ENCODE measurements at regions not wholly inside any gene's neighbourhood (a gene's known extent, or its start where the extent isn't known, plus 50 kb on each side); places are given as distances from the start of the nearest gene placed in this dataset.
"Not testable (repeated sequence)": the region's sequence is repeated elsewhere in the genome, so short reads cannot be mapped to it uniquely, and the experiment has no call there.

GRCh38 chr3:51588724-51589123, 50.2 kb downstream of the RAD54L2 start:
- peak overlapping the region; percentile 62 for H3K27ac Mint-ChIP-seq

GRCh38 chr3:51591231-51591630, 52.7 kb downstream of the RAD54L2 start:
- H3K27ac Mint-ChIP-seq, result no peak overlapping the region
- H3K4me3 Mint-ChIP-seq, result no peak overlapping the region
- ATAC-seq, result no peak

More at GRCh38 chr3:51588724-51589123, 50.2 kb downstream of the RAD54L2 start:
- Mint-ChIP-seq H3K27me3 (no peaks in the 10 kb centered on the region), H3K4me1 (peaks cover 9% of the 10 kb centered on the region), H3K36me3 (ENCODE audit: low read depth) (peaks cover 2% of the 10 kb centered on the region), H3K4me3 (no peak overlapping the region)
- DNase-seq (no peak), ATAC-seq (no peak)
- no peaks in the 10 kb centered on the region for H3K9me3 ChIP-seq (ENCODE audit: control insufficient read depth, low read length, poor library complexity, severe bottlenecking)

GRCh38 chr3:51593697-51594096, 55.2 kb downstream of the RAD54L2 start:
- H3K4me3 Mint-ChIP-seq, result no peak overlapping the region
- DNase-seq, result no peak
- peaks cover 13% of the 10 kb centered on the region for H3K4me1 Mint-ChIP-seq
- no peaks in the 10 kb centered on the region for H3K27me3 Mint-ChIP-seq
- H3K9me3 ChIP-seq (ENCODE audit: control insufficient read depth, low read length, poor library complexity, severe bottlenecking), result no peaks in the 10 kb centered on the region
- peaks cover 9% of the 10 kb centered on the region for H3K36me3 Mint-ChIP-seq (ENCODE audit: low read depth)
- ATAC-seq, result no peak
- no peak overlapping the region for H3K27ac Mint-ChIP-seq

More at GRCh38 chr3:51591231-51591630, 52.7 kb downstream of the RAD54L2 start:
- H3K9me3 ChIP-seq (ENCODE audit: control insufficient read depth, low read length, poor library complexity, severe bottlenecking), result no peaks in the 10 kb centered on the region
- Mint-ChIP-seq H3K4me1 (peaks cover 13% of the 10 kb centered on the region), H3K36me3 (ENCODE audit: low read depth) (peaks cover 9% of the 10 kb centered on the region), H3K27me3 (no peaks in the 10 kb centered on the region)
- DNase-seq, result no peak

GRCh38 chr3:51599638-51600037, 61.1 kb downstream of the RAD54L2 start:
- H3K27me3 Mint-ChIP-seq; ATAC-seq; DNase-seq; H3K9me3 ChIP-seq (ENCODE audit: control insufficient read depth, low read length, poor library complexity, severe bottlenecking); H3K4me3 Mint-ChIP-seq; H3K27ac Mint-ChIP-seq: not testable (repeated sequence)
- peaks cover 26% of the 10 kb centered on the region for H3K4me1 Mint-ChIP-seq
- peaks cover 10% of the 10 kb centered on the region for H3K36me3 Mint-ChIP-seq (ENCODE audit: low read depth)

- no peak overlapping the region for H3K4me3 Mint-ChIP-seq
Measured at GRCh38 chr3:51604212-51604611, 65.7 kb downstream of the RAD54L2 start.

GRCh38 chr3:51605938-51606337, 65.1 kb upstream of the TEX264 start:
- no peak overlapping the region for H3K4me3 Mint-ChIP-seq
- H3K4me1 Mint-ChIP-seq, result peaks cover 29% of the 10 kb centered on the region
- DNase-seq (no peak), ATAC-seq (no peak)
- peaks cover 8% of the 10 kb centered on the region for H3K36me3 Mint-ChIP-seq (ENCODE audit: low read depth)
- H3K9me3 ChIP-seq (ENCODE audit: control insufficient read depth, low read length, poor library complexity, severe bottlenecking), result no peaks in the 10 kb centered on the region
- peak overlapping the region; percentile 62 for H3K27ac Mint-ChIP-seq
- H3K27me3 Mint-ChIP-seq, result no peaks in the 10 kb centered on the region

More at GRCh38 chr3:51604212-51604611, 65.7 kb downstream of the RAD54L2 start:
- ATAC-seq (no peak), DNase-seq (no peak)
- no peak overlapping the region for H3K27ac Mint-ChIP-seq
- H3K9me3 ChIP-seq (ENCODE audit: control insufficient read depth, low read length, poor library complexity, severe bottlenecking), result no peaks in the 10 kb centered on the region
- peaks cover 8% of the 10 kb centered on the region for H3K36me3 Mint-ChIP-seq (ENCODE audit: low read depth)
- H3K4me1 Mint-ChIP-seq, result peaks cover 26% of the 10 kb centered on the region
- H3K27me3 Mint-ChIP-seq, result no peaks in the 10 kb centered on the region

GRCh38 chr3:51606871-51607270, 64.2 kb upstream of the TEX264 start:
- not testable (repeated sequence) for ATAC-seq

GRCh38 chr3:51607591-51608325, 63.3 kb upstream of the TEX264 start:
- not testable (repeated sequence) for H3K36me3 Mint-ChIP-seq (ENCODE audit: low read depth); ATAC-seq

More at GRCh38 chr3:51606871-51607270, 64.2 kb upstream of the TEX264 start:
- not testable (repeated sequence) for H3K27me3 Mint-ChIP-seq; H3K36me3 Mint-ChIP-seq (ENCODE audit: low read depth); DNase-seq; H3K27ac Mint-ChIP-seq; H3K4me3 Mint-ChIP-seq; H3K9me3 ChIP-seq (ENCODE audit: control insufficient read depth, low read length, poor library complexity, severe bottlenecking)
- H3K4me1 Mint-ChIP-seq, result peaks cover 27% of the 10 kb centered on the region

GRCh38 chr3:51610708-51611107, 60.3 kb upstream of the TEX264 start:
- ATAC-seq, result no peak
- Mint-ChIP-seq H3K27me3 (no peaks in the 10 kb centered on the region), H3K36me3 (ENCODE audit: low read depth) (peaks cover 5% of the 10 kb centered on the region), H3K4me3 (no peak overlapping the region), H3K27ac (peak overlapping the region; percentile 56), H3K4me1 (peaks cover 19% of the 10 kb centered on the region)
- no peaks in the 10 kb centered on the region for H3K9me3 ChIP-seq (ENCODE audit: control insufficient read depth, low read length, poor library complexity, severe bottlenecking)
- no peak for DNase-seq

More at GRCh38 chr3:51607591-51608325, 63.3 kb upstream of the TEX264 start:
- not testable (repeated sequence) for H3K4me3 Mint-ChIP-seq; H3K9me3 ChIP-seq (ENCODE audit: control insufficient read depth, low read length, poor library complexity, severe bottlenecking); DNase-seq; H3K27me3 Mint-ChIP-seq; H3K27ac Mint-ChIP-seq
- peaks cover 23% of the 10 kb centered on the region for H3K4me1 Mint-ChIP-seq

GRCh38 chr3:51617597-51617996, 53.5 kb upstream of the TEX264 start:
- no peak for ATAC-seq
- no peaks in the 10 kb centered on the region for H3K27me3 Mint-ChIP-seq
- DNase-seq, result no peak
- H3K9me3 ChIP-seq (ENCODE audit: control insufficient read depth, low read length, poor library complexity, severe bottlenecking), result no peaks in the 10 kb centered on the region
- H3K4me3 Mint-ChIP-seq, result no peak overlapping the region
- peaks cover 23% of the 10 kb centered on the region for H3K4me1 Mint-ChIP-seq
- no peak overlapping the region for H3K27ac Mint-ChIP-seq
- H3K36me3 Mint-ChIP-seq (ENCODE audit: low read depth), result peaks cover 4% of the 10 kb centered on the region

GRCh38 chr3:51618038-51618437, 53.0 kb upstream of the TEX264 start:
- DNase-seq; H3K27me3 Mint-ChIP-seq; H3K9me3 ChIP-seq (ENCODE audit: control insufficient read depth, low read length, poor library complexity, severe bottlenecking); H3K36me3 Mint-ChIP-seq (ENCODE audit: low read depth); H3K4me3 Mint-ChIP-seq; ATAC-seq: not testable (repeated sequence)
- Mint-ChIP-seq H3K27ac (peak overlapping the region; percentile 66), H3K4me1 (peaks cover 23% of the 10 kb centered on the region)

GRCh38 chr3:51618496-51618895, 52.6 kb upstream of the TEX264 start:
- peaks cover 23% of the 10 kb centered on the region for H3K4me1 Mint-ChIP-seq
- ATAC-seq (no peak), DNase-seq (no peak)
- peaks cover 4% of the 10 kb centered on the region for H3K36me3 Mint-ChIP-seq (ENCODE audit: low read depth)
- H3K9me3 ChIP-seq (ENCODE audit: control insufficient read depth, low read length, poor library complexity, severe bottlenecking), result no peaks in the 10 kb centered on the region
- H3K27ac Mint-ChIP-seq, result peak overlapping the region; percentile 66
- H3K27me3 Mint-ChIP-seq, result no peaks in the 10 kb centered on the region
- H3K4me3 Mint-ChIP-seq, result no peak overlapping the region

GRCh38 chr3:51619983-51620382, 51.1 kb upstream of the TEX264 start:
- Mint-ChIP-seq H3K27me3 (no peaks in the 10 kb centered on the region), H3K4me3 (no peak overlapping the region), H3K4me1 (peaks cover 23% of the 10 kb centered on the region), H3K27ac (no peak overlapping the region), H3K36me3 (ENCODE audit: low read depth) (peaks cover 4% of the 10 kb centered on the region)
- no peak for ATAC-seq
- no peaks in the 10 kb centered on the region for H3K9me3 ChIP-seq (ENCODE audit: control insufficient read depth, low read length, poor library complexity, severe bottlenecking)
- no peak for DNase-seq

GRCh38 chr3:51620543-51620942, 50.5 kb upstream of the TEX264 start:
- Mint-ChIP-seq H3K4me3 (no peak overlapping the region), H3K27ac (no peak overlapping the region)

More at GRCh38 chr3:51620543-51620942, 50.5 kb upstream of the TEX264 start:
- H3K4me1 Mint-ChIP-seq, result peaks cover 19% of the 10 kb centered on the region
- no peaks in the 10 kb centered on the region for H3K9me3 ChIP-seq (ENCODE audit: control insufficient read depth, low read length, poor library complexity, severe bottlenecking)
- DNase-seq (no peak), ATAC-seq (no peak)
- H3K27me3 Mint-ChIP-seq, result no peaks in the 10 kb centered on the region
- peaks cover 4% of the 10 kb centered on the region for H3K36me3 Mint-ChIP-seq (ENCODE audit: low read depth)
